NB4 (cell line): ENCODE measurements at regions not wholly inside any gene's neighbourhood (a gene's known extent, or its start where the extent isn't known, plus 50 kb on each side); places are given as distances from the start of the nearest gene placed in this dataset.

ENCODE experiments used
- CTCF ChIP-seq: IDR thresholded peaks from one replicate; pipeline ENCODE4 v1.5.1; 2012; ENCODE audit warnings: low read depth, low read length
- MYC ChIP-seq: IDR thresholded peaks from 2 replicates; pipeline ENCODE4 v1.6.1; 2011; ENCODE audit warnings: low read depth, low read length
- POLR2A ChIP-seq: IDR thresholded peaks from 2 replicates; pipeline ENCODE4 v1.6.1; 2011; ENCODE audit warnings: mild to moderate bottlenecking; ENCODE audit not compliant: insufficient read length; ENCODE audit errors: extremely low read depth

- TF ChIP-seq CTCF (no peak), POLR2A (no peak), MYC (no peak)
Measured at GRCh38 chr1:199721001-199721400, 306.5 kb upstream of the NR5A2 start.
